RWPE2 (cell line): ENCODE measurements at regions not wholly inside any gene's neighbourhood (a gene's known extent, or its start where the extent isn't known, plus 50 kb on each side); places are given as distances from the start of the nearest gene placed in this dataset.

Source experiments
- ATAC-seq: fragments of 200-7000 bp; cut with Tn5 transposase; 3 replicates; pipeline ENCODE4 v1.9.1; 2021; ENCODE audit warnings: low read depth
- DNase-seq: peaks from one replicate; pipeline ENCODE4 v3.0.0-alpha.2; 2020; ENCODE audit warnings: low spot score
- H3K27ac ChIP-seq: fragments of 450-650 bp; 2 replicates; pipeline ENCODE4 v1.5.1; 2017; ENCODE audit warnings: mild to moderate bottlenecking; ENCODE audit not compliant: poor library complexity, severe bottlenecking
- H3K27me3 ChIP-seq: fragments of 250-450 bp; sonication (Bioruptor Pico); 2 replicates; pipeline ENCODE4 v1.5.1; 2021; ENCODE audit warnings: mild to moderate bottlenecking, moderate library complexity; ENCODE audit not compliant: insufficient read depth, poor library complexity, severe bottlenecking
- H3K36me3 ChIP-seq: fragments of 250-450 bp; sonication (Bioruptor Pico); 2 replicates; pipeline ENCODE4 v1.5.1; 2020; ENCODE audit warnings: low read depth, mild to moderate bottlenecking, moderate library complexity
- H3K4me1 ChIP-seq: fragments of 250-450 bp; sonication (Bioruptor Pico); 2 replicates; pipeline ENCODE4 v1.5.1; 2021; ENCODE audit warnings: mild to moderate bottlenecking, moderate library complexity; ENCODE audit not compliant: insufficient read depth, poor library complexity, severe bottlenecking
- H3K4me3 ChIP-seq: fragments of 250-450 bp; sonication (Bioruptor Pico); 2 replicates; pipeline ENCODE4 v1.5.1; 2021; ENCODE audit warnings: mild to moderate bottlenecking, moderate library complexity; ENCODE audit not compliant: severe bottlenecking
- H3K9me3 ChIP-seq: fragments of 250-450 bp; sonication (Bioruptor Pico); 2 replicates; pipeline ENCODE4 v1.5.1; 2021; ENCODE audit warnings: mild to moderate bottlenecking, moderate library complexity; ENCODE audit not compliant: severe bottlenecking
- TF ChIP-seq, protein P1 (sequence below): fragments of 450-650 bp; IDR thresholded peaks from one replicate; pipeline ENCODE4 v1.5.1; 2017; ENCODE audit warnings: mild to moderate bottlenecking, moderate library complexity; ENCODE audit not compliant: poor library complexity, severe bottlenecking

DNA sequence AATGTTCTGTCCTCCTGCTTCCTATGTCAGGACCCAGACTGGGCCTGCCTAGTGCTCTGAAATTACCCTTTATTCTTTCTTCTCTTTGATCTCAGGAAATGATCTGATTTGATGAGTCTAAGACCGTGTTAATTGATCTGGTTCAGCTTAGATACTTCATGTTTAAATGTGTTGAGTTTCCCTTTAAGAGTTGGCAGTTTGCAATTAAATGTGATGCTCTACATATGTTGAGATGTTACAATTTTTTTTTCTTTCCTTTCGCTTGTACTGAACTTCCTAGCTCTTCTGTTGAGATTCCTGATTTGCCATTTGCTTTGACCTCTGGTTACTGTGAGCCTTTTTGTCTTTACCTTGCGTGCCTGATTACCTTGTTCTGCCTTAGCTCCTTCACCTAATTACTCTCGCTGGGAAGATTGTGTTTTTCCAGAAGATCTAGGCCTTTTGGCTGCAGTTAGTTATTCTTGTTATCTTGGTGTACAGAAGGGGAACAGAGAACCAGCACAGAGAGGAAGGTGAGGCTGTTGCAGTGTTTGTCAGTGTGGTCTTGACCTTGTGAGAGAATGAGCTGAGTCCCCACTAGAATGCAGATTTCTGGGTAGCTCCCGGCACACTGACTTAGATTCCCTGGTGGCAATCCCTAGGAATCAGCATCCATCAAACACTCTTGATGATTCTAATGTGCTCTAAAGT is 203.6 kb downstream of the EDEM1 start:
- no peaks in the 10 kb centered on the region for H3K36me3 ChIP-seq
- H3K4me1 ChIP-seq, result peaks cover 17% of the 10 kb centered on the region
- H3K9me3 ChIP-seq, result no peaks in the 10 kb centered on the region
- no peak overlapping the region for H3K4me3 ChIP-seq
- no peak overlapping the region for H3K27ac ChIP-seq
- ATAC-seq, result no peak
- TF ChIP-seq, protein P1, sequence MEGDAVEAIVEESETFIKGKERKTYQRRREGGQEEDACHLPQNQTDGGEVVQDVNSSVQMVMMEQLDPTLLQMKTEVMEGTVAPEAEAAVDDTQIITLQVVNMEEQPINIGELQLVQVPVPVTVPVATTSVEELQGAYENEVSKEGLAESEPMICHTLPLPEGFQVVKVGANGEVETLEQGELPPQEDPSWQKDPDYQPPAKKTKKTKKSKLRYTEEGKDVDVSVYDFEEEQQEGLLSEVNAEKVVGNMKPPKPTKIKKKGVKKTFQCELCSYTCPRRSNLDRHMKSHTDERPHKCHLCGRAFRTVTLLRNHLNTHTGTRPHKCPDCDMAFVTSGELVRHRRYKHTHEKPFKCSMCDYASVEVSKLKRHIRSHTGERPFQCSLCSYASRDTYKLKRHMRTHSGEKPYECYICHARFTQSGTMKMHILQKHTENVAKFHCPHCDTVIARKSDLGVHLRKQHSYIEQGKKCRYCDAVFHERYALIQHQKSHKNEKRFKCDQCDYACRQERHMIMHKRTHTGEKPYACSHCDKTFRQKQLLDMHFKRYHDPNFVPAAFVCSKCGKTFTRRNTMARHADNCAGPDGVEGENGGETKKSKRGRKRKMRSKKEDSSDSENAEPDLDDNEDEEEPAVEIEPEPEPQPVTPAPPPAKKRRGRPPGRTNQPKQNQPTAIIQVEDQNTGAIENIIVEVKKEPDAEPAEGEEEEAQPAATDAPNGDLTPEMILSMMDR, result no peak
- DNase-seq, result no peak
- H3K27me3 ChIP-seq, result no peaks in the 10 kb centered on the region

DNA sequence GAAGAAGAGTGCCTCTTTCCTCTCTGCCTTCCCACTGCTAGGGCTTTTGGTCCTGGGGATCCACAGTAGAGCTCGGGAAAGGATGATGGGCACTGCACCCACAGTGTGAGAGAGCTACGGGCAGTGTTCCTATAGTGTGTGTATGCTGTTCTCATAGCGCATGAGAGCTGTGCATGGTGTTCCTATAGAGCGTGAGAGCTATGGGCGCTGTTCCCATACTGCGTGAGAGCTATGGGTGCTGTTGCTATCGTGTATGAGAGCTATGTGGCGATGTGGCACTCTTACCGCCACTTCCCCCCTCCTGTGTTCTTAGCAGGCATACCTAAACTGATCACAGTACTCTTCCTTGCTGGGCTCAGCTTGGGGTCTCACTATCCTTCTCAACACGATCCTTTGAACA is 213.5 kb downstream of the EDEM1 start:
- Histone ChIP-seq H3K27me3 (no peaks in the 10 kb centered on the region), H3K9me3 (no peaks in the 10 kb centered on the region), H3K27ac (no peak overlapping the region), H3K36me3 (no peaks in the 10 kb centered on the region), H3K4me3 (no peak overlapping the region), H3K4me1 (no peaks in the 10 kb centered on the region)
- TF ChIP-seq, protein P1, result no peak
- DNase-seq, result no peak
- no peak for ATAC-seq

DNA sequence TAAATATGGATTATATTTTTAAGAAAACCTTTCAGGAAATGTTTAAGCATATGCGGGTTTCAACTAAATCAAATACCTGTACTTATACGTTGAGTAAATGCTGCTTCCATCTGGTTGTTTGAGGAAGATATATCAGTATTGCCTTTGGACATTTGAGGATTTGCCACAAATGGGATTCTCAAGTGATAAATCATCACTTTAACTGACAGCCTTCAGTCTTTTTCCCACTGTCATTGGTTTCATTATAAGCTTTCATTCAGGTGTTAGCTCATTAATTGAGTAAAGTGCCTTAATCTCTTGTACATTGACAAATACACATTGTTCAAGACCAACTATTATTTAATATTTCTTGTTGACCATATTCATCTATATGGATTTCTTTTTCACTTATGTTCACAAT is 217.2 kb downstream of the EDEM1 start:
- Histone ChIP-seq H3K27me3 (no peaks in the 10 kb centered on the region), H3K9me3 (no peaks in the 10 kb centered on the region), H3K27ac (no peak overlapping the region), H3K36me3 (no peaks in the 10 kb centered on the region), H3K4me1 (no peaks in the 10 kb centered on the region), H3K4me3 (no peak overlapping the region)
- DNase-seq (no peak), ATAC-seq (no peak)
- TF ChIP-seq, protein P1, result no peak

DNA sequence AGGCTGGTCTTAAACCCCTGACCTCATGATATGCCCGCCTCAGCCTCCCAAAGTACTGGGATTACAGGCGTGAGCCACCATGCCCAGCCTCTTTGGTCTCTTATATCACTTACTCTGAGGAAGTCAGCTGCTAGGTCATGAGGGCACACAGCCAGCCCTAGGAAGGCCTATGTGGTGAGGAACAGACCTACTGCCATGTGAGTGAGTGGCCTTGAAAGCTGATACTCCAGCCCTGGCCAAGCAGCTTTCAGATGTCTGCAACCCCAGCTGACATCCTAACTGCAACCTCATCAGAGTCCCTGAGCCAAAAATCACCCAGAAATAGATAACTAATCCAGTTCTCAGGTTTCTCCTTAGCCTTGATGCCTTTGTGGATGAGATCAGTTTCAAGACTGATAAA is 224.3 kb downstream of the EDEM1 start:
- Histone ChIP-seq H3K4me1 (no peaks in the 10 kb centered on the region), H3K36me3 (no peaks in the 10 kb centered on the region), H3K27ac (no peak overlapping the region), H3K27me3 (no peaks in the 10 kb centered on the region), H3K4me3 (no peak overlapping the region), H3K9me3 (no peaks in the 10 kb centered on the region)
- DNase-seq (no peak), ATAC-seq (no peak)
- TF ChIP-seq, protein P1, result no peak

DNA sequence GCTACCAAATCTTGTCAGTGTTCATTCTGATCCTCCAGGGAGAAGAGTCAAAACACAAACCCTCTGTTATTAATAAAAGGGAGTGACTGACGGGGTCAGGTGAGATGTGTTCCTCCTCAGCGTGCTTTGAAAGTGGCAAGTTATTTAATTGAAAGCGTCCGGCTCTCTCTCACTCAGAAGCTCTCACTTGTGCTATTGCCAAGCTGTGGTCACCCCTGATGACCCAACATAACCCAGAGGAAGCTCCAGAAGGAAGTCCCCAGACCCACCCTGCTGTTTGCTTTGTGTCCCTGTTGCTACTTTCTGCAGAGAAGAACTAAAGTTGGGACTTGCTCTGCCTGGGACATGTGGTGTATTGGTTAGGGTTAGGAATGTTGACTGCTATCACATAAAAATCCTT is 235.6 kb downstream of the EDEM1 start:
- Histone ChIP-seq H3K27me3 (no peaks in the 10 kb centered on the region), H3K4me1 (no peaks in the 10 kb centered on the region), H3K9me3 (no peaks in the 10 kb centered on the region), H3K36me3 (no peaks in the 10 kb centered on the region), H3K27ac (no peak overlapping the region), H3K4me3 (no peak overlapping the region)
- ATAC-seq (no peak), DNase-seq (no peak)
- TF ChIP-seq, protein P1, result no peak
